ENCODE measurements at regions not wholly inside any gene's neighbourhood (a gene's known extent, or its start where the extent isn't known, plus 50 kb on each side); places are given as distances from the start of the nearest gene placed in this dataset.

GRCh38 chr17:70795620-70796019 lies 626.3 kb downstream of the KCNJ2 start (continued):
- TF ChIP-seq CTCF (conservative IDR thresholded peaks at IDR 0.05; ENCODE audit: low read depth in 2 of 2): no peak
- TF ChIP-seq EZH2 (IDR thresholded peaks at IDR 0.05; ENCODE audit: low read depth, unreplicated experiment): no peak

DNA sequence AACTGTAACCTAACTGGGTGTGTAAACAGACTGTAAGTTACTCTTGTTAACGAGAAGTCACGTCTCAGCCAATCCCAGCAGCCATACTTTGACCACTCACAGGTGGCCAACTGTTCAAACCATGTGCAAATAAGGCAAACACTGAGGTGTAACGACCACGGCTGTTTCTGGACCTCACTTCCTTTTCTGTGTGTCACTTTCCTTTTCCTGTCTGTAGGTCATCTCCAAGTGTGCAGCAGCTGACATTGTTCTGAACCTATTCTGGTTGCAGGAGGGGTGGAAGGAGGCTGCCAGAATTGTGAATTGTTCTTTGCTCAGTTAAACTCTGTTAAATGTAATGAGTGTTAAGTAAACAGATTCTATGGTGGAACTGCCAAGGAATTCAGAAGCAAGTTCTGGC lies 627.4 kb downstream of the KCNJ2 start:
- H3K27ac Mint-ChIP-seq: no peak overlapping the region
- ATAC-seq (no peak), DNase-seq (ENCODE audit: low spot score) (no peak)
- Histone ChIP-seq H3K4me2 (no peak overlapping the region), H3K4me3 (no peak overlapping the region), H3K9me2 (ENCODE audit: insufficient read depth) (peaks cover 4% of the 10 kb centered on the region; the same call in 1 of the 2 replicates), H3K4me1 (ENCODE audit: insufficient read depth) (no peaks in the 10 kb centered on the region), H3F3A (replicated peaks; ENCODE audit: low read depth) (no peaks in the 10 kb centered on the region), H3K27ac (ENCODE audit: low read depth) (no peak overlapping the region), H3K27me3 (ENCODE audit: insufficient read depth) (no peaks in the 10 kb centered on the region), H4K20me1 (replicated peaks; ENCODE audit: insufficient read depth) (no peaks in the 10 kb centered on the region), H2AFZ (peak overlapping the region; percentile 25; the same call in 1 of the 2 replicates), H3K79me2 (replicated peaks; ENCODE audit: insufficient read depth) (no peaks in the 10 kb centered on the region), H3K36me3 (ENCODE audit: insufficient read depth) (no peaks in the 10 kb centered on the region)
- TF ChIP-seq STAT1 (IDR thresholded peaks at IDR 0.05; ENCODE audit: unreplicated experiment): no peak
- no peak for TF ChIP-seq EZH2 (IDR thresholded peaks at IDR 0.05; ENCODE audit: low read depth, unreplicated experiment)
- TF ChIP-seq CREB1 (CRISPR knock-in tag; IDR thresholded peaks at IDR 0.05; ENCODE audit: low read depth): no peak
- no peak for TF ChIP-seq ZNF114 (CRISPR knock-in tag; IDR thresholded peaks at IDR 0.05)
- TF ChIP-seq CTCF (conservative IDR thresholded peaks at IDR 0.05; ENCODE audit: low read depth in 2 of 2): no peak
- TF ChIP-seq JUNB (IDR thresholded peaks at IDR 0.05; ENCODE audit: unreplicated experiment): no peak
- H3K4me3 Mint-ChIP-seq: no peak overlapping the region
- H3K9me3 Mint-ChIP-seq: no peaks in the 10 kb centered on the region; the same call in 2 of the 3 replicates
- no peaks in the 10 kb centered on the region for H3K27me3 Mint-ChIP-seq (ENCODE audit: insufficient read depth, low read depth, poor library complexity)
- H3K36me3 Mint-ChIP-seq (ENCODE audit: low read depth): no peaks in the 10 kb centered on the region
- peaks cover 4% of the 10 kb centered on the region; the same call in 2 of the 3 replicates for H3K4me1 Mint-ChIP-seq

DNA sequence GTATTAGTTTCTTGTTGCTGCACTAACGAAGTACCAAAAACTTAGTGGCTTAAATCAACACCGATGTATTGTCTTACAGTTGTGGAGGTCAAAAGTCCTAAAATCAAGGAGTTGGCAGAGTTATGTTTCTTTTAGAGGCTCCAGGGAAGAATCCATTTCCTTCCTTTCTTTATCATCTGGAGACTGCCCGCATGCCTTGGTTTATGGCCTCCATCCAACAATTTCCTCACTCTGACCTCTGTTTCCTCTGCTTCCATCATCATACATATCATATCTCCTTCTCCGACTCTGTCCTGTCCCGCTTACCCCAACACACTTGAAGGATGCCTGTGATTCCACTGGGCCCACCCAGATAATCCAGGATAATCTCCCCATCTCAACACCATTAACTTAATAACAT lies 627.8 kb downstream of the KCNJ2 start:
- H4K20me1 ChIP-seq (replicated peaks; ENCODE audit: insufficient read depth): no peaks in the 10 kb centered on the region
- H3K36me3 ChIP-seq (ENCODE audit: insufficient read depth): no peaks in the 10 kb centered on the region
- Mint-ChIP-seq H3K27ac (no peak overlapping the region), H3K9me3 (no peaks in the 10 kb centered on the region; the same call in 2 of the 3 replicates), H3K36me3 (ENCODE audit: low read depth) (no peaks in the 10 kb centered on the region), H3K27me3 (ENCODE audit: insufficient read depth, low read depth, poor library complexity) (no peaks in the 10 kb centered on the region), H3K4me3 (no peak overlapping the region), H3K4me1 (peaks cover 2% of the 10 kb centered on the region; the same call in 1 of the 3 replicates)
- peaks cover 4% of the 10 kb centered on the region; the same call in 1 of the 2 replicates for H3K9me2 ChIP-seq (ENCODE audit: insufficient read depth)
- H3K4me3 ChIP-seq: no peak overlapping the region
- H3K4me1 ChIP-seq (ENCODE audit: insufficient read depth): no peaks in the 10 kb centered on the region
- no peaks in the 10 kb centered on the region for H3F3A ChIP-seq (replicated peaks; ENCODE audit: low read depth)
- H3K27ac ChIP-seq (ENCODE audit: low read depth): no peak overlapping the region
- no peaks in the 10 kb centered on the region for H3K27me3 ChIP-seq (ENCODE audit: insufficient read depth)
- H3K4me2 ChIP-seq: no peak overlapping the region
- H2AFZ ChIP-seq: no peak overlapping the region
- no peak for DNase-seq (ENCODE audit: low spot score)
- H3K79me2 ChIP-seq (replicated peaks; ENCODE audit: insufficient read depth): no peaks in the 10 kb centered on the region
- ATAC-seq: no peak
- TF ChIP-seq ETS1 (IDR thresholded peaks at IDR 0.05): no peak
- no peak for TF ChIP-seq CREB1 (CRISPR knock-in tag; IDR thresholded peaks at IDR 0.05; ENCODE audit: low read depth)
- TF ChIP-seq POLR2AphosphoS5 (IDR thresholded peaks at IDR 0.05; ENCODE audit: low read depth): no peak
- TF ChIP-seq EZH2phosphoT487 (IDR thresholded peaks at IDR 0.05; ENCODE audit: unreplicated experiment): no peak

Measured in GM23338 (cell line).